K562 (cell line): ENCODE measurements at regions not wholly inside any gene's neighbourhood (a gene's known extent, or its start where the extent isn't known, plus 50 kb on each side); places are given as distances from the start of the nearest gene placed in this dataset.

Experiments
- ATAC-seq: fragments of 200-7000 bp; cut with Tn5 transposase; 3 replicates; pipeline ENCODE4 v1.9.1; 2020; ENCODE audit warnings: moderate library complexity
- BruUV-seq: library from RNA; stranded (reverse); fragments of 400-500 nt; replicated peaks from 2 replicates; lab custom pipeline; 2021; lab: Mats Ljungman, UMichigan
- CTCF ChIA-PET: fragments of 300-600 bp; formaldehyde crosslinking; extraction: SDS; loops from one replicate; lab custom pipeline; 2021; ENCODE audit warnings: low intra/inter-chr PET ratio; lab: Yijun Ruan, JAX
- POLR2A ChIA-PET: fragments of 300-600, 350-650 bp; sonication (Branson Sonifier 250); formaldehyde crosslinking; extraction: SDS; loops from one replicate; lab custom pipeline; 2021; ENCODE audit warnings: antibody characterized with exemption, inconsistent platforms; lab: Yijun Ruan, JAX
- DNase-seq, 4 experiments: peaks; one replicate each; pipeline versions ENCODE4 v3.0.0 to v3.0.0-alpha.2; 2011 to 2018; ENCODE audit warnings: low spot score in 3 of 4, mixed read lengths in 3 of 4; ENCODE audit errors: extremely low read depth in 1 of 4
- FAIRE-seq: peaks from 2 replicates; lab custom pipeline; 2011; peaks lifted over from hg19 to GRCh38; lab: Jason Lieb, UNC
- H2AFZ ChIP-seq: 2 replicates; pipeline ENCODE4 v1.6.0; 2011; ENCODE audit warnings: low read depth, low read length, control low read depth, inconsistent platforms
- H3K27ac ChIP-seq: fragments of 200-600 bp; 3 replicates; pipeline ENCODE4 v1.8.0; 2011; ENCODE audit warnings: low read depth, mild to moderate bottlenecking, control low read depth, inconsistent platforms, low read length, moderate library complexity, mixed read lengths; ENCODE audit errors: extremely low read depth
- H3K27me3 ChIP-seq, 2 experiments: fragments of 300-600 bp in 1 of 2; 2 replicates in 1 of 2; 3 replicates in 1 of 2; pipeline versions ENCODE4 v1.6.0 to v1.8.0; 2011; ENCODE audit warnings: inconsistent platforms in 2 of 2, low read length in 2 of 2, mild to moderate bottlenecking in 1 of 2, mixed read lengths in 1 of 2, moderate library complexity in 1 of 2; ENCODE audit not compliant: control insufficient read depth in 2 of 2, insufficient read depth in 2 of 2
- H3K36me3 ChIP-seq: fragments of 300-600 bp; 3 replicates; pipeline ENCODE4 v1.8.0; 2011; ENCODE audit warnings: mild to moderate bottlenecking, low read length, inconsistent platforms; ENCODE audit not compliant: control insufficient read depth, insufficient read depth
- H3K4me1 ChIP-seq, 2 experiments: fragments of 200-600 bp in 1 of 2; replicated peaks in 1 of 2; 2 replicates in 1 of 2; 3 replicates in 1 of 2; pipeline versions ENCODE4 v1.5.1 to v1.8.0; 2011; ENCODE audit warnings: inconsistent platforms in 2 of 2, low read length in 2 of 2, mild to moderate bottlenecking in 1 of 2, mixed read lengths in 1 of 2, moderate library complexity in 1 of 2; ENCODE audit not compliant: control insufficient read depth in 2 of 2, insufficient read depth in 2 of 2
- H3K4me2 ChIP-seq: 2 replicates; pipeline ENCODE4 v1.6.1; 2011; ENCODE audit warnings: low read length, control low read depth, inconsistent platforms, mixed read lengths; ENCODE audit not compliant: insufficient read depth
- H3K4me3 ChIP-seq: fragments of 200-600 bp; sonication (generic), shearing (Covaris generic); 2 replicates; pipeline ENCODE4 v1.5.1; 2016; ENCODE audit warnings: control low read depth, inconsistent platforms
- H3K79me2 ChIP-seq: fragments of 200-600 bp; 3 replicates; pipeline ENCODE4 v1.8.0; 2011; ENCODE audit warnings: low read length, inconsistent platforms; ENCODE audit not compliant: control insufficient read depth, insufficient read depth
- H3K9ac ChIP-seq, 2 experiments: 2 replicates each; pipeline versions ENCODE4 v1.6.0 to v1.6.1; 2011; ENCODE audit warnings: low read depth in 2 of 2, low read length in 2 of 2, control low read depth in 1 of 2, inconsistent platforms in 1 of 2, mild to moderate bottlenecking in 1 of 2, mixed read lengths in 1 of 2; ENCODE audit not compliant: insufficient read depth in 1 of 2
- H3K9me1 ChIP-seq: one replicate; pipeline ENCODE4 v1.6.0; 2011; ENCODE audit warnings: inconsistent platforms, mild to moderate bottlenecking, low read length, moderate library complexity; ENCODE audit not compliant: control insufficient read depth, insufficient read depth
- H3K9me3 ChIP-seq: replicated peaks from 2 replicates; pipeline ENCODE4 v1.5.1; 2011; ENCODE audit warnings: low read depth, low read length, inconsistent platforms; ENCODE audit not compliant: control insufficient read depth, insufficient read depth
- H4K20me1 ChIP-seq: replicated peaks from 2 replicates; pipeline ENCODE4 v1.6.1; 2011; ENCODE audit warnings: low read length, inconsistent platforms, mixed read lengths; ENCODE audit not compliant: control insufficient read depth, insufficient read depth
- DMBX1 ChIP-seq: fragments of 250-450 bp; sonication (Bioruptor Pico); IDR thresholded peaks from 2 replicates; pipeline ENCODE4 v1.8.0; 2022; ENCODE audit warnings: inconsistent platforms, mild to moderate bottlenecking, moderate library complexity, borderline replicate concordance
- FOXA1 ChIP-seq: fragments of 450-650 bp; IDR thresholded peaks from 2 replicates; pipeline ENCODE4 v1.6.1; 2016; ENCODE audit warnings: mild to moderate bottlenecking, borderline replicate concordance
- KLF13 ChIP-seq: fragments of 450-650 bp; IDR thresholded peaks from 2 replicates; pipeline ENCODE4 v1.6.1; 2016; ENCODE audit warnings: missing genetic modification characterization, low read depth, mild to moderate bottlenecking, missing compliant biosample characterization, moderate library complexity, borderline replicate concordance
- PTRF ChIP-seq: fragments of 450-650 bp; IDR thresholded peaks from 2 replicates; pipeline ENCODE4 v1.6.1; 2016; ENCODE audit warnings: mild to moderate bottlenecking, missing genetic modification characterization, missing compliant biosample characterization
- ZNF316 ChIP-seq: fragments of 450-650 bp; IDR thresholded peaks from 2 replicates; pipeline ENCODE4 v1.6.1; 2016
- ZNF354B ChIP-seq: fragments of 250-450 bp; sonication (Bioruptor Pico); IDR thresholded peaks from 2 replicates; pipeline ENCODE4 v1.4.0; 2020
- WGBS: fragments of 100-300 bp; shearing (Covaris generic); methylation state at CpG from one replicate; pipeline ENCODE4 v1.1.6; 2016; ENCODE audit warnings: low coverage, mixed read lengths; ENCODE audit not compliant: insufficient coverage; ENCODE audit errors: missing lambda C conversion rate; 5-methylcytosine and 5-hydroxymethylcytosine counted together
- in situ Hi-C: fragments of 300-500 bp; cut with MboI; formaldehyde crosslinking; loops from 4 replicates; pipeline ENCODE4 v1.15.0; 2018; ENCODE audit warnings: inconsistent platforms, mixed read lengths
- intact Hi-C: fragments of 100-400 bp; cut with micrococcal nuclease; formaldehyde crosslinking; loops from 2 replicates; pipeline ENCODE4 v1.14.2; 2022
- TF ChIP-seq, protein P1 (sequence below): sonication (generic); formaldehyde crosslinking; IDR thresholded peaks from 2 replicates; pipeline ENCODE4 v1.8.1; 2023; ENCODE audit warnings: missing genetic modification reagents, mild to moderate bottlenecking, borderline replicate concordance
- TF ChIP-seq, protein P2 (sequence below): sonication (generic); formaldehyde crosslinking; IDR thresholded peaks from 2 replicates; pipeline ENCODE4 v1.9.0; 2022; ENCODE audit warnings: mild to moderate bottlenecking, missing genetic modification reagents

DNA sequence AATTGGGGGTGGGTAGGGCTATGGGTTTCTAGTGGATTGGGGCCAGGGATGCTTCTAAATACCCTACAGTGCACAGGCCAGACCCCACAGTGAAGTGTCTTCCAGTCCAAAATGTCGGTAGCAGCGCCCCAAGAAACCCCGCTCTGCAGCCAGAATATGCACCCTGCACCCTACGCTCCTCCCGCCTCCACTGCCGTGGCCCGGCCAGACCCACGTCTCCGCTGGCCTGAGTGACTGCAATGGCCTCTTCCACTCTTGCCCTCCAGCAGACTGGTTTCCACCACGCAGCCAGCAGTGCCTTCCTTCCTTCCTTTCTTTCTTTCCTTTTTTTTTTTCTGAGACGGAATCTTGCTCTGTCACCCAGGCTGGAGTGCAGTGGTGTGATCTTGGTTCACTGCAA, 91.4 kb upstream of the TAF1B start:
- intact Hi-C loops (no loop called here), in situ Hi-C loops (no loop called here)
- Histone ChIP-seq H3K9me1 (no peaks in the 10 kb centered on the region), H2AFZ (no peak overlapping the region), H3K4me2 (no peak overlapping the region), H3K4me3 (no peak overlapping the region), H3K79me2 (no peaks in the 10 kb centered on the region), H3K27ac (no peak overlapping the region), H3K4me1 (peaks cover 32 to 34% of the 10 kb centered on the region in 2 experiments), H3K36me3 (no peaks in the 10 kb centered on the region), H3K27me3 (peaks cover 0 to 15% of the 10 kb centered on the region in 2 experiments; a peak in 3 of 5 replicates), H4K20me1 (peaks cover 3% of the 10 kb centered on the region; the same call in 1 of the 2 replicates), H3K9ac (no peak overlapping the region), H3K9me3 (no peaks in the 10 kb centered on the region)
- no peak for DNase-seq
- no peak for FAIRE-seq
- no peak for ATAC-seq
- BruUV-seq, result no TSS peak
- TF ChIP-seq, protein P1, sequence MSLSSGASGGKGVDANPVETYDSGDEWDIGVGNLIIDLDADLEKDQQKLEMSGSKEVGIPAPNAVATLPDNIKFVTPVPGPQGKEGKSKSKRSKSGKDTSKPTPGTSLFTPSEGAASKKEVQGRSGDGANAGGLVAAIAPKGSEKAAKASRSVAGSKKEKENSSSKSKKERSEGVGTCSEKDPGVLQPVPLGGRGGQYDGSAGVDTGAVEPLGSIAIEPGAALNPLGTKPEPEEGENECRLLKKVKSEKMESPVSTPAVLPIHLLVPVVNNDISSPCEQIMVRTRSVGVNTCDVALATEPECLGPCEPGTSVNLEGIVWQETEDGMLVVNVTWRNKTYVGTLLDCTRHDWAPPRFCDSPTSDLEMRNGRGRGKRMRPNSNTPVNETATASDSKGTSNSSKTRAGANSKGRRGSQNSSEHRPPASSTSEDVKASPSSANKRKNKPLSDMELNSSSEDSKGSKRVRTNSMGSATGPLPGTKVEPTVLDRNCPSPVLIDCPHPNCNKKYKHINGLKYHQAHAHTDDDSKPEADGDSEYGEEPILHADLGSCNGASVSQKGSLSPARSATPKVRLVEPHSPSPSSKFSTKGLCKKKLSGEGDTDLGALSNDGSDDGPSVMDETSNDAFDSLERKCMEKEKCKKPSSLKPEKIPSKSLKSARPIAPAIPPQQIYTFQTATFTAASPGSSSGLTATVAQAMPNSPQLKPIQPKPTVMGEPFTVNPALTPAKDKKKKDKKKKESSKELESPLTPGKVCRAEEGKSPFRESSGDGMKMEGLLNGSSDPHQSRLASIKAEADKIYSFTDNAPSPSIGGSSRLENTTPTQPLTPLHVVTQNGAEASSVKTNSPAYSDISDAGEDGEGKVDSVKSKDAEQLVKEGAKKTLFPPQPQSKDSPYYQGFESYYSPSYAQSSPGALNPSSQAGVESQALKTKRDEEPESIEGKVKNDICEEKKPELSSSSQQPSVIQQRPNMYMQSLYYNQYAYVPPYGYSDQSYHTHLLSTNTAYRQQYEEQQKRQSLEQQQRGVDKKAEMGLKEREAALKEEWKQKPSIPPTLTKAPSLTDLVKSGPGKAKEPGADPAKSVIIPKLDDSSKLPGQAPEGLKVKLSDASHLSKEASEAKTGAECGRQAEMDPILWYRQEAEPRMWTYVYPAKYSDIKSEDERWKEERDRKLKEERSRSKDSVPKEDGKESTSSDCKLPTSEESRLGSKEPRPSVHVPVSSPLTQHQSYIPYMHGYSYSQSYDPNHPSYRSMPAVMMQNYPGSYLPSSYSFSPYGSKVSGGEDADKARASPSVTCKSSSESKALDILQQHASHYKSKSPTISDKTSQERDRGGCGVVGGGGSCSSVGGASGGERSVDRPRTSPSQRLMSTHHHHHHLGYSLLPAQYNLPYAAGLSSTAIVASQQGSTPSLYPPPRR (CRISPR knock-in tag), result no peak
- TF ChIP-seq KLF13 (tag) (no peak), ZNF316 (no peak), FOXA1 (no peak), PTRF (tag) (no peak), DMBX1 (CRISPR knock-in tag) (no peak), ZNF354B (CRISPR knock-in tag) (no peak)
- TF ChIP-seq, protein P2, sequence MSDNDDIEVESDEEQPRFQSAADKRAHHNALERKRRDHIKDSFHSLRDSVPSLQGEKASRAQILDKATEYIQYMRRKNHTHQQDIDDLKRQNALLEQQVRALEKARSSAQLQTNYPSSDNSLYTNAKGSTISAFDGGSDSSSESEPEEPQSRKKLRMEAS (CRISPR knock-in tag), result no peak
- CTCF ChIA-PET, result no interaction called here
- 70% methylated on average over 9 of the region's 11 CpGs for WGBS
- POLR2A ChIA-PET, result interaction anchor here (1.1 kb wide), 1 partner anchor 8 kb away, joined by 4 read pairs; no protein-coding TSS in a partner anchor
